Kidney (tissue), 13 donors: ENCODE measurements at regions not wholly inside any gene's neighbourhood (a gene's known extent, or its start where the extent isn't known, plus 50 kb on each side); places are given as distances from the start of the nearest gene placed in this dataset.

Experiments used
- DNase-seq, 5 donors: peaks; one replicate each; pipeline ENCODE4 v3.0.0-alpha.2; 2013 to 2020
- FAIRE-seq: peaks from 2 replicates; lab custom pipeline; 2012; peaks lifted over from hg19 to GRCh38; lab: Jason Lieb, UNC
- H3K27ac ChIP-seq, 2 donors: one replicate each; pipeline ENCODE4 v1.7.0; 2013; ENCODE audit warnings: low read depth in 2 of 2, low read length in 2 of 2, inconsistent platforms in 1 of 2
- H3K27me3 ChIP-seq: one replicate; pipeline ENCODE4 v1.7.1; 2013; ENCODE audit warnings: low read length, inconsistent platforms; ENCODE audit not compliant: control insufficient read depth, insufficient read depth
- H3K36me3 ChIP-seq, 3 donors: one replicate each; pipeline versions ENCODE4 v1.7.0 to v1.7.1; 2013; ENCODE audit warnings: low read length in 3 of 3, control low read depth in 1 of 3, inconsistent platforms in 1 of 3; ENCODE audit not compliant: insufficient read depth in 3 of 3, control insufficient read depth in 2 of 3
- H3K4me1 ChIP-seq, 3 donors: one replicate each; pipeline versions ENCODE4 v1.7.0 to v1.7.1; 2013; ENCODE audit warnings: low read length in 3 of 3, inconsistent platforms in 1 of 3, low read depth in 1 of 3; ENCODE audit not compliant: control insufficient read depth in 2 of 3, insufficient read depth in 2 of 3
- H3K4me3 ChIP-seq, 3 donors: one replicate each; pipeline versions ENCODE4 v1.7.0 to v1.8.1; 2013; ENCODE audit warnings: low read length in 3 of 3, control low read depth in 1 of 3, inconsistent platforms in 1 of 3
- H3K9ac ChIP-seq, 3 donors: one replicate each; pipeline versions ENCODE4 v1.7.0 to v1.7.1; 2013; ENCODE audit warnings: low read length in 3 of 3, control low read depth in 1 of 3, inconsistent platforms in 1 of 3
- H3K9me3 ChIP-seq, 3 donors: one replicate each; pipeline versions ENCODE4 v1.7.0 to v1.7.1; 2013; ENCODE audit warnings: low read length in 3 of 3, control low read depth in 1 of 3, inconsistent platforms in 1 of 3; ENCODE audit not compliant: control insufficient read depth in 2 of 3, insufficient read depth in 1 of 3
- CTCF ChIP-seq: IDR thresholded peaks from 3 replicates; pipeline ENCODE4 v1.5.1; 2012; ENCODE audit warnings: mild to moderate bottlenecking, moderate library complexity, borderline replicate concordance; ENCODE audit not compliant: insufficient read depth; ENCODE audit errors: extremely low read depth
- intact Hi-C: fragments of 100-400 bp; cut with DNase I; formaldehyde crosslinking; loops from one replicate; pipeline ENCODE4 v1.11.1; 2022
- donor health status: control.
- donor health status: control.
- donor health status: control.
- donor health status: control.
- donor health status: control.
- donor health status: DM: yes; HTN: yes; CAD: no.
- donor health status: Normal renal cell carcinoma (clear cell type).

GRCh38 chr12:131482199-131482598, 228.7 kb upstream of the SFSWAP start:
- no peak for DNase-seq
- no peaks in the 10 kb centered on the region for H3K36me3 ChIP-seq
- H3K27ac ChIP-seq: no peak overlapping the region
- intact Hi-C loops: no loop called here
- no peak overlapping the region for H3K4me3 ChIP-seq
- no peaks in the 10 kb centered on the region for H3K4me1 ChIP-seq
- no peak for TF ChIP-seq CTCF
- no peak overlapping the region for H3K9ac ChIP-seq
- H3K9me3 ChIP-seq: peaks cover 0 to 2% (median 0%) of the 10 kb centered on the region in 3 donors
- no peak for FAIRE-seq
- no peaks in the 10 kb centered on the region for H3K27me3 ChIP-seq

DNA sequence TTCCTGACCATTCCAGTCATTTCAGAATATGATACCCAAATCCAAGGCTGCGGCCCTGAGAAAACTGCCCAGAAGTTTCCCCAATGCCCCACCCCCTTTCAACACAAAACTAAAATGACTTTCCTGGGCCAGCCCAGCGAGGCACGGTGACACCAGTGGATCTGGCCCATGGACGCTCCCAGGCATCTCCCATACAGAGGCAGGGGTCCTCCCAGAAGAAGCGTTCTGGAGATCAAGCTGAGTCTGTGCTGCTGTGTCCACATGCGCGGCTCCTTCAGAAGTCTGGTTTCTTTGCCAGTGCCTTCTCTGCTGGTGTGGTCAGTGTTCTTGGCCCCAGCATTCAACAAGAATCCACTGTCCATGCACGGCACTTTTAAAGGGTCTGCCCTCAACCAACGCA, 228.2 kb upstream of the SFSWAP start:
- TF ChIP-seq CTCF: no peak

DNA sequence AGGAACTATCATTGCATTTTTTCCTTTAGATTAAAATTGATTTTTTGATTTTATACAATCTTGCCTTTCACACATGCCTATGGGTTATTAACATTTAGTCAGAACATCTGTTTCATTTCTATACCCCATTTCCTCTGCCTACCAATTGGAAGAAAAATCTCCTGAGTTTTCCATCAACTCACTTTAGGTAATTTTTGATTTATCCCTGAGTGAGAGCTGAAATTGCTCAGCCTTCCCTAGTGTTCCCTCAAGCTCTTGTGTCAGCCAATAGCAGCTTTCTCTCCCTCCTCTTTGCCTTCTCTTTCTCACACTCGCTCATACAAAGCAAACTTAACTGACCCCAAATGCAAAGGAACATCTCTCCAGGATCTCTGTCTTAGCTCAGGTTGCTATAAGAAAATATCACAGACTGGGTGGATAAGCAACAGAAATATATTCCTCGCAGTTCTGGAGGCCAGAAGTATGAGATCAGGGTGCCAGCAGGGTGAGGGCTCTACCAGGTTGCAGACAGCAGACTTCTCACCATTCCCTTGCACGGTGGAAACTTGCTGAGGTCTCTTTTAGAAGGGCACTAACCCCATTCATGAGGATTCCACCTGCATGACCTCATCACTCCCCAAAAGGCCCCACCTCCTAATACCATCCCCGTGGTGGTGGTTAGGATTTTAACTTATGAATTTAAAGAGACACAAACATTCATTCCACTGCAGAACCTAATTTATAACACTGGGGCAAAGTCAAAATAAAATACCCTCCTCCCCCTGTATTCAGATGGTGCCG, 224.2 kb upstream of the SFSWAP start:
- H3K36me3 ChIP-seq: no peaks in the 10 kb centered on the region
- no peak overlapping the region for H3K4me3 ChIP-seq
- H3K4me1 ChIP-seq: no peaks in the 10 kb centered on the region
- no peak for DNase-seq
- no peak overlapping the region for H3K27ac ChIP-seq
- no peaks in the 10 kb centered on the region for H3K9me3 ChIP-seq
- H3K9ac ChIP-seq: no peak overlapping the region
- intact Hi-C loops: no loop called here
- H3K27me3 ChIP-seq: no peaks in the 10 kb centered on the region
- no peak for TF ChIP-seq CTCF
- FAIRE-seq: no peak

More for the DNA sequence above, 228.2 kb upstream of the SFSWAP start:
- Histone ChIP-seq H3K36me3 (no peaks in the 10 kb centered on the region), H3K27ac (no peak overlapping the region), H3K4me3 (no peak overlapping the region), H3K9ac (no peak overlapping the region), H3K9me3 (no peaks in the 10 kb centered on the region), H3K4me1 (no peaks in the 10 kb centered on the region), H3K27me3 (no peaks in the 10 kb centered on the region)
- DNase-seq: no peak
- no peak for FAIRE-seq
- intact Hi-C loops: no loop called here
